ENCODE measurements at regions not wholly inside any gene's neighbourhood (a gene's known extent, or its start where the extent isn't known, plus 50 kb on each side); places are given as distances from the start of the nearest gene placed in this dataset.

GRCh38 chr10:111410740-111411139 lies 333.9 kb downstream of the ADRA2A start:
- H3K4me1 ChIP-seq (ENCODE audit: control insufficient read depth in 2 of 2, insufficient read depth in 2 of 2, low read length in 2 of 2) = no peaks in the 10 kb centered on the region
- no peak overlapping the region for H3K27ac ChIP-seq (ENCODE audit: low read depth in 2 of 2, low read length in 2 of 2)
- no peak overlapping the region for H3K9ac ChIP-seq (ENCODE audit: low read depth in 1 of 2, low read length in 2 of 2)
- H3K9me3 ChIP-seq (ENCODE audit: control insufficient read depth in 2 of 2, low read length in 2 of 2) = no peaks in the 10 kb centered on the region
- no peaks in the 10 kb centered on the region for H3K36me3 ChIP-seq (ENCODE audit: control insufficient read depth in 2 of 2, insufficient read depth in 2 of 2, low read length in 2 of 2)
- H3K4me3 ChIP-seq (ENCODE audit: low read length in 2 of 2) = no peak overlapping the region
- H3K27me3 ChIP-seq (ENCODE audit: control insufficient read depth in 2 of 2, insufficient read depth in 2 of 2, low read length in 2 of 2) = no peaks in the 10 kb centered on the region

GRCh38 chr10:111425459-111425858 lies 348.6 kb downstream of the ADRA2A start:
- Histone ChIP-seq H3K9me3 (ENCODE audit: control insufficient read depth in 2 of 2, low read length in 2 of 2) (no peaks in the 10 kb centered on the region), H3K27me3 (ENCODE audit: control insufficient read depth in 2 of 2, insufficient read depth in 2 of 2, low read length in 2 of 2) (no peaks in the 10 kb centered on the region), H3K9ac (ENCODE audit: low read depth in 1 of 2, low read length in 2 of 2) (no peak overlapping the region), H3K4me3 (ENCODE audit: low read length in 2 of 2) (no peak overlapping the region), H3K4me1 (ENCODE audit: control insufficient read depth in 2 of 2, insufficient read depth in 2 of 2, low read length in 2 of 2) (no peaks in the 10 kb centered on the region), H3K27ac (ENCODE audit: low read depth in 2 of 2, low read length in 2 of 2) (no peak overlapping the region), H3K36me3 (ENCODE audit: control insufficient read depth in 2 of 2, insufficient read depth in 2 of 2, low read length in 2 of 2) (no peaks in the 10 kb centered on the region)

DNA sequence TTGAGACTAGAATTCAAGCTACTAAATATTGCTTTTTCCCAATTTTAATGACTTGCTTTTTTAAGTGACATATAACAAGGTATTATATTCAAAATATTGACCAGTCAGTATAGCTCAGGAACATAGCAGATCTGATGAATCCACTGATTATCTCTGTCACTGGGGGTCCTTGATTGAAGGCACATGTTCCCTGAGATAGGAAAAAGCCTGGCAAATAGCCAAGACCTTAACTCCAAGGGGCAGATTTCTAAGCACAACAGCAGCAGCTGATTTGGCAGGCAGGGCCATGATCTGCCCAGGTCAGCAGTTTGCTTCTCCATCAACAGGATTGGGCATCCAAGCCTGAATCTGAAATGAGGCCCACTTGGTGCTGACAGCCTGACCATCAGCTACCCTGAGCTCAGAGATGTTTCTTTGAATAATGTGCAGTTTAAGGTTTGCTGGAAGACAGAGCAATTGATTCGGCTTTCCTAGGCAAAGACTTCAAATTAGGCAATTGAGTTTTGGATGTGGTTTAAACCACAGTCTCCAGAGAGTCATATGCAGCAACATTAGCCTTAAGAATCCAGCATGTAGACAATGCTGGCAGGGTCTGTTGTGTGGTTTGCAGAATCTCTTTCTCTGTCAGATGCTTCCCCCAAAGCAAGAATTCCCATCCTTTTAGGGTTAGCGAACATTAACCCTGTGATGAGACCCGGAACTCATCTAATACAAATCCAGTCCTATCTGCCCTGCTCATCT lies 352.6 kb downstream of the ADRA2A start:
- Histone ChIP-seq H3K36me3 (ENCODE audit: control insufficient read depth in 2 of 2, insufficient read depth in 2 of 2, low read length in 2 of 2) (no peaks in the 10 kb centered on the region), H3K4me3 (ENCODE audit: low read length in 2 of 2) (no peak overlapping the region), H3K9ac (ENCODE audit: low read depth in 1 of 2, low read length in 2 of 2) (no peak overlapping the region), H3K9me3 (ENCODE audit: control insufficient read depth in 2 of 2, low read length in 2 of 2) (no peaks in the 10 kb centered on the region), H3K27me3 (ENCODE audit: control insufficient read depth in 2 of 2, insufficient read depth in 2 of 2, low read length in 2 of 2) (no peaks in the 10 kb centered on the region), H3K4me1 (ENCODE audit: control insufficient read depth in 2 of 2, insufficient read depth in 2 of 2, low read length in 2 of 2) (no peaks in the 10 kb centered on the region), H3K27ac (ENCODE audit: low read depth in 2 of 2, low read length in 2 of 2) (no peak overlapping the region)

GRCh38 chr10:111430070-111430469 lies 353.2 kb downstream of the ADRA2A start:
- Histone ChIP-seq H3K4me3 (ENCODE audit: low read length in 2 of 2) (no peak overlapping the region), H3K4me1 (ENCODE audit: control insufficient read depth in 2 of 2, insufficient read depth in 2 of 2, low read length in 2 of 2) (no peaks in the 10 kb centered on the region), H3K27me3 (ENCODE audit: control insufficient read depth in 2 of 2, insufficient read depth in 2 of 2, low read length in 2 of 2) (no peaks in the 10 kb centered on the region), H3K9ac (ENCODE audit: low read depth in 1 of 2, low read length in 2 of 2) (no peak overlapping the region), H3K36me3 (ENCODE audit: control insufficient read depth in 2 of 2, insufficient read depth in 2 of 2, low read length in 2 of 2) (no peaks in the 10 kb centered on the region), H3K27ac (ENCODE audit: low read depth in 2 of 2, low read length in 2 of 2) (no peak overlapping the region), H3K9me3 (ENCODE audit: control insufficient read depth in 2 of 2, low read length in 2 of 2) (no peaks in the 10 kb centered on the region)

- Histone ChIP-seq H3K36me3 (ENCODE audit: control insufficient read depth in 2 of 2, insufficient read depth in 2 of 2, low read length in 2 of 2) (no peaks in the 10 kb centered on the region), H3K4me1 (ENCODE audit: control insufficient read depth in 2 of 2, insufficient read depth in 2 of 2, low read length in 2 of 2) (no peaks in the 10 kb centered on the region), H3K27me3 (ENCODE audit: control insufficient read depth in 2 of 2, insufficient read depth in 2 of 2, low read length in 2 of 2) (no peaks in the 10 kb centered on the region), H3K4me3 (ENCODE audit: low read length in 2 of 2) (no peak overlapping the region), H3K9me3 (ENCODE audit: control insufficient read depth in 2 of 2, low read length in 2 of 2) (no peaks in the 10 kb centered on the region), H3K27ac (ENCODE audit: low read depth in 2 of 2, low read length in 2 of 2) (no peak overlapping the region), H3K9ac (ENCODE audit: low read depth in 1 of 2, low read length in 2 of 2) (no peak overlapping the region)
Measured at GRCh38 chr10:111432588-111432987, 355.8 kb downstream of the ADRA2A start.

DNA sequence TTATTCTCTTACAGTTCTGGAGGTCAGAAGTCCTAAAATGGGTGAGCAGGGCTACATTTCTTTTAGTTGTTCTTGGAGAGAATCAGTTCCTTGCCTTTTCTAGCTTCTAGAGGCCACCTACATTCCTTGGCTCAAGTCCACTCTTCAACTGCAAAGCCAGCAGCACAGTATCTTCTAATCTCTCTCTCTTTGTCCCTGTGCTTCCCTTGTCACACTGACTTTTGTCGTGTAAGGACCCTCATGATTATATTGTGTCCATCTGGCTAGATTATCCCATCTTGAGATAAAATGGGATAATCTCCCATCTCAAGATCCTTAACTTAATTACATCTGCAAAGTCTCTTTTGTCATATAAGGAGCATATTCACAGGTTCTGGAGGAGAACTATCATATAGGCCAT lies 359.0 kb downstream of the ADRA2A start:
- H3K27ac ChIP-seq (ENCODE audit: low read depth in 2 of 2, low read length in 2 of 2) = no peak overlapping the region
- no peaks in the 10 kb centered on the region for H3K9me3 ChIP-seq (ENCODE audit: control insufficient read depth in 2 of 2, low read length in 2 of 2)

DNA sequence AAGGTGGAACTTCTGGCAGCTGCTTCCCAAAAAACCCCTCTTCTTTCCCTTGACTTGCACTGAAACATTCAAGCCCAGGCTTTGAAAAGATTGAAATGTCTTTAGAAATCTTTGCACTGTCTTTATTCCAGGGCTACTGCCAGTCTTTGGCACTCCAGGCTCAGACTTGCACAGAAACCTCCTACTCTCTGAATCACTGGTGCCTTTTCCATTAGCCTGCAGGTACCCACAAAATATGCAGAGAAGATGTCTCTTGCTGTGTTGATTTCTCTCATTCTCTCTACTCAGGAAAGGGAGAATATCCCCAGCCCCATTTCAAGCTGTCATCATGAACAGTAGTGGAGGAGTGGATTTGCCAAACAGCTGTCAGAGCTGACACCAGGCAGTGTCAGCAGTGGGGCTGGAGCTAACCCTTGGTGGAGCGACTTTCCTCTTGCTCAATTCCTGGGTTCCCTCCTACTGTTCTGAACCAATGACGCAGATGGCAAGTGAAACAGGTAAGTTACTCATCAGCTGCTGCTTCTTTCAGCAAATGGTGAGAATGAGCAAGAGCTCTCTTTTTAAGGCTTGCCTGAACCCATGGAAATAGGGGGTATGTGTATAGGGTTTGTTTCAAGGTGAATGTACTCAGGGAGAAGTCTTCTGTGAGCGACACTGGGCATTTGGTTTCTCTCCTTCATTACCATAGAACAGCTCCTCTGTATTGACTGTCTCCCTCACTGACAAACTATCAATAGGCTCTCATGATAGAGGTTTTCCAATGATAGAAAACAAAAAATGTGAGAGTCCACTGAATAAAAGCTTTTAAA lies 362.4 kb downstream of the ADRA2A start:
- H3K27ac ChIP-seq (ENCODE audit: low read depth in 2 of 2, low read length in 2 of 2) = no peak overlapping the region
- no peaks in the 10 kb centered on the region for H3K4me1 ChIP-seq (ENCODE audit: control insufficient read depth in 2 of 2, insufficient read depth in 2 of 2, low read length in 2 of 2)
- H3K27me3 ChIP-seq (ENCODE audit: control insufficient read depth in 2 of 2, insufficient read depth in 2 of 2, low read length in 2 of 2) = no peaks in the 10 kb centered on the region
- H3K4me3 ChIP-seq (ENCODE audit: low read length in 2 of 2) = no peak overlapping the region
- H3K9me3 ChIP-seq (ENCODE audit: control insufficient read depth in 2 of 2, low read length in 2 of 2) = no peaks in the 10 kb centered on the region
- no peaks in the 10 kb centered on the region for H3K36me3 ChIP-seq (ENCODE audit: control insufficient read depth in 2 of 2, insufficient read depth in 2 of 2, low read length in 2 of 2)
- H3K9ac ChIP-seq (ENCODE audit: low read depth in 1 of 2, low read length in 2 of 2) = no peak overlapping the region

More for the DNA sequence above, 359.0 kb downstream of the ADRA2A start:
- Histone ChIP-seq H3K27me3 (ENCODE audit: control insufficient read depth in 2 of 2, insufficient read depth in 2 of 2, low read length in 2 of 2) (no peaks in the 10 kb centered on the region), H3K36me3 (ENCODE audit: control insufficient read depth in 2 of 2, insufficient read depth in 2 of 2, low read length in 2 of 2) (no peaks in the 10 kb centered on the region), H3K9ac (ENCODE audit: low read depth in 1 of 2, low read length in 2 of 2) (no peak overlapping the region), H3K4me3 (ENCODE audit: low read length in 2 of 2) (no peak overlapping the region), H3K4me1 (ENCODE audit: control insufficient read depth in 2 of 2, insufficient read depth in 2 of 2, low read length in 2 of 2) (no peaks in the 10 kb centered on the region)

DNA sequence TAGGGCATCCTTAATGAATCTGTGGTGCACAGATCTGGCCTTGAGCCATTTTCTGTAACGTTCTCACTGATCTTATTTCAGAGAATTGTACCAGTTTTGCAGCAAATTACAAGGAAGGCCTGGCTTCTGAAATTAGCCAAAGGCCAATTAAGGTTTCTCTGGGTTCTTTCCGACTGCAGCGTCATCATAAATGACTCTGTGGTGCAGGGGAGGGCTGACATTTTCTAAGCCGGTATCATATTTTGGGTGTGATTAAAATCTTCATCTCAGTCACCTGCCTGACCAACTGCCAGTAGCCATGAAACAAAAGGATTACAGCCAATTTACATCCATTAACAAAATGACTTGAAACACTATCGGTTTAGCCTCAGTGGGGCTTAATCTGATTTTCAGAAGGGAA lies 363.7 kb downstream of the ADRA2A start:
- H3K4me1 ChIP-seq (ENCODE audit: control insufficient read depth in 2 of 2, insufficient read depth in 2 of 2, low read length in 2 of 2) = no peaks in the 10 kb centered on the region
- no peak overlapping the region for H3K9ac ChIP-seq (ENCODE audit: low read depth in 1 of 2, low read length in 2 of 2)

DNA sequence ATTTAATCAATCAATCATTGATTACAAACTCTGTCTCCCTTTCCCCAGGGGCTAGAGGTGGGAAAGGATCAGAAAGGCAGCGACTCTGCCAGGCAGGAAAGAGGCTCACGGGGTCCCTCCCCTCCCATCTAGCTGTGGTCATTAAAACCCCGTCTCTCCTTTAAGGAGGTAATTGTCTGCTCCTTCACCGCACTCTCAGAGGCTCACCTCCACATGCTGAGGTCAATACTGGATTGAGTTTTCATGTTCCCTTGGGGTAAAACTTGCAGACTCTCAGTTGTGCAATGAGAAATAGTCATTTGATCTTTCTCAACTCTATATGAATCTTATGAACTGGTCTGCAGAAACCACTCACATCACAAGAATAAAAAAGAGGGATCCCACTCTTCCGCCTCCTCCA lies 368.8 kb downstream of the ADRA2A start:
- H3K9me3 ChIP-seq (ENCODE audit: control insufficient read depth in 2 of 2, low read length in 2 of 2) = no peaks in the 10 kb centered on the region
- no peak overlapping the region for H3K9ac ChIP-seq (ENCODE audit: low read depth in 1 of 2, low read length in 2 of 2)
- H3K4me1 ChIP-seq (ENCODE audit: control insufficient read depth in 2 of 2, insufficient read depth in 2 of 2, low read length in 2 of 2) = no peaks in the 10 kb centered on the region
- no peak overlapping the region for H3K4me3 ChIP-seq (ENCODE audit: low read length in 2 of 2)
- no peaks in the 10 kb centered on the region for H3K27me3 ChIP-seq (ENCODE audit: control insufficient read depth in 2 of 2, insufficient read depth in 2 of 2, low read length in 2 of 2)
- no peaks in the 10 kb centered on the region for H3K36me3 ChIP-seq (ENCODE audit: control insufficient read depth in 2 of 2, insufficient read depth in 2 of 2, low read length in 2 of 2)
- H3K27ac ChIP-seq (ENCODE audit: low read depth in 2 of 2, low read length in 2 of 2) = no peak overlapping the region

More for the DNA sequence above, 363.7 kb downstream of the ADRA2A start:
- Histone ChIP-seq H3K27me3 (ENCODE audit: control insufficient read depth in 2 of 2, insufficient read depth in 2 of 2, low read length in 2 of 2) (no peaks in the 10 kb centered on the region), H3K36me3 (ENCODE audit: control insufficient read depth in 2 of 2, insufficient read depth in 2 of 2, low read length in 2 of 2) (no peaks in the 10 kb centered on the region), H3K9me3 (ENCODE audit: control insufficient read depth in 2 of 2, low read length in 2 of 2) (no peaks in the 10 kb centered on the region), H3K27ac (ENCODE audit: low read depth in 2 of 2, low read length in 2 of 2) (no peak overlapping the region), H3K4me3 (ENCODE audit: low read length in 2 of 2) (no peak overlapping the region)

GRCh38 chr10:111446966-111447365 lies 370.1 kb downstream of the ADRA2A start:
- Histone ChIP-seq H3K36me3 (ENCODE audit: control insufficient read depth in 2 of 2, insufficient read depth in 2 of 2, low read length in 2 of 2) (no peaks in the 10 kb centered on the region), H3K9me3 (ENCODE audit: control insufficient read depth in 2 of 2, low read length in 2 of 2) (no peaks in the 10 kb centered on the region), H3K4me1 (ENCODE audit: control insufficient read depth in 2 of 2, insufficient read depth in 2 of 2, low read length in 2 of 2) (no peaks in the 10 kb centered on the region), H3K27me3 (ENCODE audit: control insufficient read depth in 2 of 2, insufficient read depth in 2 of 2, low read length in 2 of 2) (no peaks in the 10 kb centered on the region), H3K9ac (ENCODE audit: low read depth in 1 of 2, low read length in 2 of 2) (no peak overlapping the region), H3K4me3 (ENCODE audit: low read length in 2 of 2) (no peak overlapping the region), H3K27ac (ENCODE audit: low read depth in 2 of 2, low read length in 2 of 2) (no peak overlapping the region)

All from mucosa of rectum (tissue), 2 donors.